Mammary epithelial cell (primary cell): ENCODE measurements at regions not wholly inside any gene's neighbourhood (a gene's known extent, or its start where the extent isn't known, plus 50 kb on each side); places are given as distances from the start of the nearest gene placed in this dataset.

Experiments used
- EZH2 ChIP-seq: IDR thresholded peaks from 2 replicates; pipeline ENCODE4 v1.6.1; 2012; ENCODE audit warnings: low read length, inconsistent platforms, borderline replicate concordance
- TF ChIP-seq, protein P1 (sequence below), 2 donors: IDR thresholded peaks in 1 of 2; conservative IDR thresholded peaks in 1 of 2; 2 replicates each; pipeline ENCODE4 v1.5.1; 2011 to 2012; ENCODE audit warnings: inconsistent platforms in 2 of 2, low read length in 2 of 2, mild to moderate bottlenecking in 2 of 2, control low read depth in 1 of 2, low read depth in 1 of 2; ENCODE audit not compliant: insufficient read depth in 1 of 2; ENCODE audit errors: extremely low read depth in 1 of 2

DNA sequence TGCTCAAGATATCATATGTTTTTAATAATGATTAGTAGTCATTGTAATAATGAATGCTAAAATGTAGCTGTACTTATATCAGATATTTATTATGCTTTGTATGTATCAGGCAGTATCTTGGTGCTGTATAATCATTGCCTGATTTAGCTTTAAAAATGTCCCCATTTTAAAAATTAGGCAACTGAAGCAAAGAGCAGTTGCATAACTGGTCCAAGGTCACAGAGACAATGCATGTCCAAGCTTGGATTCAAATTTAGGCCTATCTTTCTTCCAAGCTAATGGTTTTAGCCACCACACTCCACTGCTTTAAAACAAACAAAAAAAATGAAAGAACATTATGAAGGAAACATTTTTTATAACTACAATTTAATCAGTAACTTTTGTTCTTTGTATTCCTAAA, 725.8 kb upstream of the RAG2 start:
- no peak for TF ChIP-seq EZH2
- TF ChIP-seq, protein P1, sequence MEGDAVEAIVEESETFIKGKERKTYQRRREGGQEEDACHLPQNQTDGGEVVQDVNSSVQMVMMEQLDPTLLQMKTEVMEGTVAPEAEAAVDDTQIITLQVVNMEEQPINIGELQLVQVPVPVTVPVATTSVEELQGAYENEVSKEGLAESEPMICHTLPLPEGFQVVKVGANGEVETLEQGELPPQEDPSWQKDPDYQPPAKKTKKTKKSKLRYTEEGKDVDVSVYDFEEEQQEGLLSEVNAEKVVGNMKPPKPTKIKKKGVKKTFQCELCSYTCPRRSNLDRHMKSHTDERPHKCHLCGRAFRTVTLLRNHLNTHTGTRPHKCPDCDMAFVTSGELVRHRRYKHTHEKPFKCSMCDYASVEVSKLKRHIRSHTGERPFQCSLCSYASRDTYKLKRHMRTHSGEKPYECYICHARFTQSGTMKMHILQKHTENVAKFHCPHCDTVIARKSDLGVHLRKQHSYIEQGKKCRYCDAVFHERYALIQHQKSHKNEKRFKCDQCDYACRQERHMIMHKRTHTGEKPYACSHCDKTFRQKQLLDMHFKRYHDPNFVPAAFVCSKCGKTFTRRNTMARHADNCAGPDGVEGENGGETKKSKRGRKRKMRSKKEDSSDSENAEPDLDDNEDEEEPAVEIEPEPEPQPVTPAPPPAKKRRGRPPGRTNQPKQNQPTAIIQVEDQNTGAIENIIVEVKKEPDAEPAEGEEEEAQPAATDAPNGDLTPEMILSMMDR (conservative IDR thresholded peaks at IDR 0.05 in 1 of 2, IDR thresholded peaks at IDR 0.05 in 1 of 2; ENCODE audit: extremely low read depth in 1 of 2, insufficient read depth in 1 of 2, low read depth in 1 of 2, low read length in 2 of 2): no peak
